Stimulated activated CD4-positive, alpha-beta T cell treated with anti-CD3 and anti-CD28 coated beads, Interleukin-2, amount 100 ng/mL, for 24 hours (primary cell): ENCODE measurements at regions not wholly inside any gene's neighbourhood (a gene's known extent, or its start where the extent isn't known, plus 50 kb on each side); places are given as distances from the start of the nearest gene placed in this dataset.

Experiments used
- DNase-seq, 2 donors: peaks; one replicate each; pipeline ENCODE4 v3.0.0-alpha.2; 2020

DNA sequence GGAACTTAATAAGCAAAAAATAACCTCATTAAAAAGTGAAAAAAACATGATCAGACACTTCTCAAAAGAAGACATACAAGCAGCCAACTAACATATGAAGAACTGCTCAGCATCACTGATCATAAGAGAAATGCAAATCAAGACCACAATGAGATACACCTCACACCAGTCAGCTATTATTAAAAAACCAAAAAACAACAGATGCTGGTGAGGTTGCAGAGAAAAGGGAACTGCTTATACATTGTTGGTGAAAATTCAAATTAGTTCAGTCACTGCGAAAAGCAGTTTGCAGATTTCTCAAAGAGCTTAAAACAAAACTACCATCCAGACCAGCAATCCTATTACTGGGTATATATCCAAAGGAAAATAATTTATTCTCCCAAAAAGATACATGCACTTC, 513.3 kb downstream of the MDFIC start:
- DNase-seq = no peak

DNA sequence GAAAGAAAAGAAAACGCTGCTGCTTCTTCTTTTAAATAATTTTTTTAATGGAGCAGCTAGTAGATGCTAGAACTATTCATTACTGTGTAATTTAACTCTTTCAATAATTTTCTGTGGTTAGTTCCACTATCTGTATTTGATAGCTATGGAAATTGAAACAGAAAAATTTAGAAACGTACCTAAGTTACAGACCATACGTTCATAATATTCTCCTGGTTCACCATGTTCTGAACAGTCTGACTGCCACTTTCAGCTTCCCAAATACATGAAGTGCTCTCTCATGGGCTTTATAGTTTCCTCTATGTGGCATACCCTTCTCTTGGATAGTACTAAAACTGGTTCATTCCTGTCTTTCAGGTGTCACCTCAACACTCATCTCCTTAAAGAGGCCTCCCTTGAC, 508.0 kb downstream of the MDFIC start:
- no peak for DNase-seq

DNA sequence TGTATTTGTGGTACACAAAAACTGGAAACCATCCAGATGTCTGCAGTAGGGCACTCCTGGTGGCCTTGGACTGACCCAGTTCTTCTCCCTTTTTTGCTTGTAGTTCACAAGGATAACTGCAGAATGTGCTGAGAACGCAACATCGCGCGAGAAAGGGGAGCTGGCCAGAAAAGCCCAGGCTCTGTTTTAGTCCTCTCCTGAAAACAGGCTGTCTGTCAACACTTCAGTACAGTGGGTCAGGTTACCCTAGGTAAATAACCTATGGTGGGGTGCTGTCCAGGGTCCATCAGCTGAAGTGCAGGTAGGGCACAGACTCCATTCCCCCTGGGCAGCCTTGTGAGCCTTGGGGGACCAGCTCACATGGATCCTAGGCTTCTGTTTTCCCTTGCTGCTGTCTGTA, 495.8 kb downstream of the MDFIC start:
- DNase-seq = no peak

DNA sequence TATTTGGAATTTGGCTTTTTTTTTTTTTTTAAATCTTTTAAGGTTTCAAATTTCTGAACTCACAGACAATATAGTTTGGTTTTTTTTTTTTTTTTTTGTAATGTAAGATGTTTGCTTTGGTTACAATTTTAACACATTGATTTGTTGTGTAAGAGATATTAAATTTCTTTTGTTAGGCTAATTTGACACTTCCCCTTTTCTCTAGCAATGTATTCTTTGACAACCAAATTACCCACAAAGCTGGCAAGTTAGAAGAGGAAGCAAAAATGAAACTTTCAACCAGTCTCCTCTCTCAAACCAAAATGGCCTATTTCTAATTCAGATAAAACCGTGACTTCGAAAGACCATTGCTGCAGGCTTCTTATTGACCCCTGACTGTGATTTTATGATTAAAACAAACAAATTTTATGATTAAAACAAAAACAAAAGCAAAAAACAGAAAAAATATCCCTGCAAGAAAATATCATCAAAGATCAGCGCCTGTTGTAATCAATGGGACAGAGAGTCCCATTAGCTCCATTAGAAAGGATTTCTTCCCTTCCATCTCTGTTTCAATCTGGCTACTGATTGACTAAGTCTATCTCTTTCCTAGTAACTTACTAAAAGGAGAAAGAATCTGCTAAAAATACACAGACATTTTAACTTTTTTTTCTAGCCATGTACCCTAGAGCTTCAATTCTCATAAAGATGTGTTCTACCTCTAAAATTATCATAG, 489.2 kb downstream of the MDFIC start:
- no peak for DNase-seq

DNA sequence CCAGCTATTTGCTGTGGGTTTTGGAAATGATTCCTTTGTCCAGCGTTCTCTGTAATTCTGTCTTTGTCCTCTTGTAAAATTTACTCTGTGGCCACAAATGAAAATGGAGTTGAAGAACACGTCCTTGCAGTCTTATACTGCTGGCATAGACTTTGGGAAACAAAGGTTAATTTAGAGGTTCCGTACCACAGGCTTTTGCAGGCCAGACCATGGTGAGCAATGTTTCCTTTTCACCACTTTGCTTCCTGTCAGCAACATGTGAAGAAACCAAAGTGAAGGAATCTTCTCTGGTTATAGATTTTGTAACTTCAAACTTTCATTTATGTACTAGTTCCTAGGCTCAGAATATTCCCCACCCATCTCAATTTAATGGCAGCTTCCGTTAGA, 488.5 kb downstream of the MDFIC start:
- DNase-seq = no peak

DNA sequence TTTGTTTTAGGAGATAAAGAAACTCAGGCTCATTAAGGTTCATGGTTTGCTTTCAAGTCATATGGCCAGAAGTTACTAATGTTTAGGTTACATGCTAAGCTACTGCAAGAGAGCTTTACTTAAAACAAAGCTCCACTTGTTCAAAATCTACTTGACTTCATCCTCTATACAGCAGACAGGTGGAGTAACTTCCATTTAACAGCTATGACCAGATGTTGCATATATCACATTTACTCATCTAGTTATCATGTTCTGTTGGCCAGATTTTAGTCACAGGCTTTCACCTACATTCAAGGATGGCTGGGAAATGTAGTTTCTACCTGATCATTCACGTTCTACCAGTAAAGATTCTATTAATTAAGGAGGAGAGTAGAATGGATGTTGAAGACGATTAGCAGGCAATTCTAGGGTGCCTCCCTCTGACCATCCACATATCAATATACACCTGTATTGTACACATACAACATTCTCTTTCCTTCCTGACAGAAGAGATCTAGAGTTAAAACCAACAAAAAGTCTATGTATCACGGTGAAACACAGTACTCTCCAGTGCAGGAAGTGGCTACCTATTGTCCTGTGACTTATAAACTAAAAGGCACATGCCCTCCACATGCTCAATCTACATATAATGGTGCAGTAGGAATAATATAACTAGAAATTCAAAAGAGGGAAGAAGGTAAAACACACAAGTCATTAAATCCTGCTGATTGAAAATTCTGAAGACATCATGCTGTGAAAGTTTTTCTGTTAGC, 488.0 kb downstream of the MDFIC start:
- no peak for DNase-seq

DNA sequence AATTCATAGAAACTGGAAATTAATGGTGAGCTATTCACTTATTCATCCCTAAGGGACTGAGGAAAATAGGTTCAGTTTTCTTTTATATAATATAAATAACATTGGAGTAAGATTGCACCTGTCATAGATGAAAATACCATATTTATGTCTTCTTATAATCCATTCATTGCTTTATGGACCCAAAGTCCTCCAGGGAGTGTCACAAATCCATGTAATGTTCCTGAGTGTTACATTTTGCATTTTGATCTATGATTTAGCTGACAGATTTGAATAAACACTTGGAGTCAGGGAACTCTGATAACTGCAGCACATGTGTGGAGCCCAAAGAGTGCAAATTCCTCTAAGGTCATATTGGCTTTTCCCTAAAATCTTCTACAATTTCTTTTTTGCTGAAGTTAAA, 484.3 kb downstream of the MDFIC start:
- DNase-seq = no peak

DNA sequence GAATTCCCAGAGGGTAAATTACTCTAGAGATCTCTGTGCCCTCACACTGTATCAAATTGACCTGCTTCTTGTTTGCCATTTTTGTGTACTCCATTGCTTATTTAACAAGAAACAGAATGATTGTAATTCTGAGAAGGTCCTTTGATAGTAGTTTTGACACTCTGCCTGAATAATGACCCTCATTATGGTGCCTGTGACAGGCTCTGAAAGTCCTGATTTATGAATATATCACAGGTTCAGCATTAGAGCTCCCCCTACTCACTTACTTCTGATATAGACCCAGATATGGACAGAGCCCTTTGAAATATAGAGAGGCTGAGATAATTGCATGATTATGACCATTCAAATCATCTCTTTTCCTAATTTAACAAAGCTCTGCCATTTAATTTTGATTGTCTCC, 465.2 kb downstream of the MDFIC start:
- DNase-seq = no peak

DNA sequence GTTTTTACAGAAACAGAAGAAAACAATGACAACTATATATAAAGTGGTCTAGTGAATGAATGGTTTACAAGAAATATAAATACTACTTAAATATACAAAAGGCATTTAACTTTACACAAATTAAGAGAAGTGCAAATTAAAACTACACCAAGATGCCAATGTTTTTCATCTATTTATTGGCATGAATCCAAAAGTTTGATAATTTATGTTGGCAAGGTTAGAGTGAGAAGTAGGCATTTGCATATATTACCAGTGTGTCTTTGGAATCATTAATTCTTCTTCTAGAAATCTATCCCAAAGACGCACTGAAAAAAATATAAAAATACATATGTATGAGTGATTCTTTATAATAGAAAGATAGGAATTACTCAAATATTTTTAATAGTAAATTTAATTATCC, 457.4 kb downstream of the MDFIC start:
- no peak for DNase-seq

DNA sequence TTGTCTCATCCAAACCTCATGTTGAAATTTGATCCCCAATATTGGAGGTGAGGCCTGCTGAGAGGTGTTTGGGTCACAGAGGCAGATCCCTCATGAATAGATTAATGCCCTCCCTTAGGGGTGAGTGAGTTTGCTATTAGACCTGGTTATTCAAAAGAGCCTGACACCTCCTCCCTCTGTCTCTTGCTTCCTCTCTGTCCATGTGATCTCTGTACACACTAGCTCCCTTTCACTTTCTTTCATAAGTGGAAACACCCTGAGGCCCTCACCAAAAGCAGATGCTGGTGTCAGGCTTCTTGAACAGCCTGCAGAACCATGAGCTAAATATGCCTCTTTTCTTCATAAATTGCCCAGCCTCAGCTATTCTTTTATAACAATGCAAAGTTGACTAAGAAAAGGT, 447.1 kb downstream of the MDFIC start:
- DNase-seq = no peak

DNA sequence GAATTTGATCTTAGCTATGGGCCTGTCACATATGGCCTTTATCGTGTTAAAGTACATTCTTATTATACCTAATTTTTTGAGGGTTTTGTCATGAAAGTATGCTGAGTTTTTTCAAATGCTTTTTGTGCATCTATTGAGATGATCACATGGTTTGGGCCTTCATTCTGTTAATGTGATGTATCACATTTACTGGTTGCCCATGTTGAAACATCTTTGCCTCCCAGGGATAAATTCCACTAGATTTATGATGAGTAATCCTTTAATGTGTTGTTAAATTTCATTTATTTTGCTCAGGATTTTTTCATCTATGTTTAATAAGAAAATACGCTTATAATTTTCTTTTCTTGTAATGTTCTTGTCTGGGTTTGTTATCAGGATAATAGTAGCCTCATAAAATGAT, 442.0 kb downstream of the MDFIC start:
- no peak for DNase-seq

DNA sequence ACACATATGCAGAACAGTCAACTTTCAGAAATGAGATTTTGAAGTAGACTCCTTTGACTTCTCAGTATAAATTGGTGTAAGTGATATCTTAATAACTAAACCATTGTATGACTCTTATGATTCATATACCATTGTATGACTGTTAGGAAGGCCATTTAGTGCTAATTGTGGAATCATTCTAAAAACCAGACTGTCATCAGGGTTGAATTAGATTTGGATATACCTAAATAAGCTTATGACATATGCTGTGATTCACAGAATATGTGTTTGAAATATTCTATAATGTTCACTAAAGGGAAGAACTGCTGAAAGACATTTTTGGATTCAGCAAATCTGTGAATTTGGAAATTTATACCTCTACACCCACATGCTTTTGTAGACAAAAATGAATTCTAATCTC, 438.1 kb downstream of the MDFIC start:
- DNase-seq = no peak

DNA sequence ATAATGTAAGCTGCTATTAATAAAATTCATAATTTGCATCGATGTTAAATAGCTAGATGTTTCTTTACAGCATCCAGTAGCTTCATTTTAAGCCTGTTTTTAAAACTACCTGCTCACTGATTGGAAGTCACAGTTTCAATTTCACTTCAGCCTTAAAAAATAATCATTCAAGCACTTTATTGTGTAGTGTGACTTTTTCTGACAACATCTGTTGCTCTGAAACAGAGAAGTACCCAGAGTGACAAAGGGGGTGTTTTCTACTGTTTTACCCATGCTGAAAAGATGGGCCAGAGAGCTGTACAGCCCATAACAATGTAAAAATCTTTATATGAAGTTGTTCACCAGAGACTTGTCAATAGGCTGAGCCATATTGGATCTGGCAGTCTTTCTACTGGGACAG, 437.2 kb downstream of the MDFIC start:
- no peak for DNase-seq

DNA sequence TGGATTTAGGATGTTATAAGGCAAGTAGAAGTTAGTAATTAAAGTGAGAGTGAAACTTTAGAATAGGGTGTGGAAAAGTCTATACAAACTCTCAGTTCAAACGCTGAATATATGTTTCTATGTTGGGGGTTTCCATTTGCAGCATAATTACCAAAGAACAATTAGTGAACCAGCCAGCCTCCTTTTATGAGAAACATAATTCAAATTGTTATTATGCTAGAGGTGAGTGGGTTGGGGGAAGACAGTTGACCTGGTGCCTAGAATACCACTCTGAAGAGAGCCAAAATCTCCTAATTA, 435.8 kb downstream of the MDFIC start:
- DNase-seq = no peak

DNA sequence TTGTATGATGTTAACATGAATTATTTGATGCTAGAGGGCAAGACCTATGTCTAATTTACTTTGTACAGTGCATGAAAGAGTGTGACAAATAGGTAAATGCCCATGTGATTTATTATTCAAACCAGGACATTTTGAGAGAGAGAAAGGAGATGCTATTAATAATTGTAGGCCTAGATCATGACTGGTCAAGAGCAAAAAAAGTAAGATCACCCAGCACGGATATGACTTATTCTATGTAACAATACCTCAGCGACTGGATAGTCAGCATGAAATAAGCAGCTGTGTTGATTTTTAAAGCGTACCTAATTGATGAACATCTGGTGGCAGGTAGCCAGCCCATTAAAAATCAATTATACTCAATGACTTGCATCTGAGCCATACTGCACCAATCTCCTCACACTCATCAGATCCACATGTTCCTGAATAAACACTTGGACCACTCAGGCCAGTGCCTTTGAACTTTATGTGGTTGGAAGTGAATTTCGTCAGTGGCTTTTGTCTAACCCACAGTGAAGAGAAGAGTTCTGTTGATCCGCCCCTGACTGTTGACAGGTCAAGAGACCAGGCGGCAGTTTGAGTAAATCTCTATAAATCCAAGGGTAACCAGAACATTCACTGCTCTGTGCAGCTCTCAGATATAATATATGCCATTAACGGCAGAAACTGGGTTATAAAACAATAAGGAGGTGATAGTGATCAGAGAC, 435.3 kb downstream of the MDFIC start:
- DNase-seq = no peak

DNA sequence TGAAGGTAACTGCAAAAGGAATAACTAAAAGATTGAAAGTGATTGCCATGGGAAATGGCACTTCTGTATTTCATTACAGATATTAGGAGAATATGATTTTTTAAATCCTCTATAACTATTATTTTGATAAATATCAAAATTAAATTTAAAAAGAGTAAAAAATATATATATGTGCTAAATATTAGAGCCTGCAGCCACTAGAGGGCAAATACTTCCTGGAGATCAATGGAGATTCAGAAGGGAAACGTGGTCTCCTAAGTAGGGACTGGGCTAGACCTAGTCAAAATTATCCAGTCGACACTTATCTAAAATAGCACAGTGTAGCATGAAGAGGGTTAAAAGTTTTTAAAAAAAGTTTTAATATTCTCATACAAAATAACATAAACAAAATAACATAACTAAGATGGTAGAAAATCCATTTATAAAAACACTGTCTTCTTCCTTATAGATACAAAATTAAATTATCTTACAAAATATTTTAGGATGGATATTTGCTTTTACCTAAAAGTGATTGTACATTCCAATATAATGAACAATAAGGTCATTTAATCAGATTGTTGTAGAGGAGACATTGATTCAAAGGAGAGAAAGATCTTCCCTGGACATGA, 434.3 kb downstream of the MDFIC start:
- DNase-seq = no peak

DNA sequence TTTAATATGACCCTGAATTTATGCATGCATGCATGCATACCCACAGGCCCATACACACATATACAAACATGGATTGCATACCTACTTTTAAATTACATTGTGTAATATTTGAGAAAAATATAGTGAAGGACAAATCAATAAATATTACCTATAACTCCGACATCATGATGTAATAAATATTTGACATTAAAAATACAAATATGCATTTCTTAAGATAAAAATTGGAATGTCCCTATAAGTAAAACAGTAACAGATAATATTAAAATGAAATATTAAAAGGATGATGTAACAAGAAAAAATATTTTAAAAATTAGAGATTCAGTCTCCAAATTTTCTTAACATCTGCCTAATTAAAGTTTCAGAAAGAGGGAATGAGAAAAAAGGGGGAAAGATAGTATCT, 433.0 kb downstream of the MDFIC start:
- DNase-seq = no peak

DNA sequence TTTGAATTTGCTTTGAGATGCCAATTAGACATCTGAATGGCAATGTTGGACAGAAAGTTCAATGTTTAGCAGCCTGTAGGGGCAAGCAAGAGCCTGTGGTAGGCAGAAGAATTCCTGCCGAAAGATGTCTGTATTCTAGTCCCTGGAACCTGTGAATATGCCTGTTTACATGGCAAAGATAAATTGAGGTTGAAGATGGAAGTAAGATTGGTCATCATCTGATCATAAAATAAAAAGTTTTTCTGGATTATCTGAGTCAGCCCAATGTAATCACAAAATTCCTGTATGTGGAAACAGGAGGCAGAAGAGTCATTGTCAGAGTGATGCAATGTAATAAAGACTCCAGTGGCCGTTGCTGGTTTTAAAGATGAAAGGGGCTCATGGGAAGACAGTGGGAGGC, 430.5 kb downstream of the MDFIC start:
- no peak for DNase-seq

DNA sequence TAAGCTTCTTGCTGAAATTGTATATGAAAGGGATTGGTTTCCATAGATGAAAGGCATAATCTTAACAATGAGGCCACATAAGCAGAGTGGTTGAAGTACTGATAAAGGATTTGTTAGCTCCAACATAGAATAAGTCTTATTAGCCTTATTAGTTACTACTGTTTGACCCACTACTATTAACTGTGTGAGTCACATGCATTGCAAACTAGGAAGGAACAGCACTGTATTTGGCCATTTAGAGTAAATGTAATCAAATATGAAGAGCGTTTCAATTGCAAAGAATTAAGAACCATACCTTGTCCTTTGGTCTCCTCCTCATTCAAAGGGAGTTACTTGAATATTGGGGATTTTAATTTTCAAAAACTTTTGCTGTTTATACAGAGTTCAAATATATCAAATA, 428.9 kb downstream of the MDFIC start:
- no peak for DNase-seq

DNA sequence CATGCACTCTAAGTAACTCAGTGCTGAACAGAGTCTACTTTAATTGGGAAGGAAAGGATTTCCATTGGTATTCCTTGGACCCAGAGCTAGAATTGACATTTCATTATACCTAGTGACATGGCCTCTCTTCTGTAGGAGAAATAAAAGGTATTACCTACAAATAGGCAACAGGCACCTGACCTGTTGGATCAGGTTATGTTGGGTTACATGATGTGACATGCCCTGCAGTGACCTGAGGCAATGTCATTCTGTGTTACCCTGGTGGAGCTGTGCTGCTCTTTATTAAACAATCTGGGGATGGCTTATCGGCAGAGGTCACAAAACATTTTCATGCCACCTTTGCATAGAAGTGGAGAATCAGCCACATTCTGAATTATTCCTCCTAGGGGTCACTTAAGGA, 427.7 kb downstream of the MDFIC start:
- DNase-seq = no peak

DNA sequence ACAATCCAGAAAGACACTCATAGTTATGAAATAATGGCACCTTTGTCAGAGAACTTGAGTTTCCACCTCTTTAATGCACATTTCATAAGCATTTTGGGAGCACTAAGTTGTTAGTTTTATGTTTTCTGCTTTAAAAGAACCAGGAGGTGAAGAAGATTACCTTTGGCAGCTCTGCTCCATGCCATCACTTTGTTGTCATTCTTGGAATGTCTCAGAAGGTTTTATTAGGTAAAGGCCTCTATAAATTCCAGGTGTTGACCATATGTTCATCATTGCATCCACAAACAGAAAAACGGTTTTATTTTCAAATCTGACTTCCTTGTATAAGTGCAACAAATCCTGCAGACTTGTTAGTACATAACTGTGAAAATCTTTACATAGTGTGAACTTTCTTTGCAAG, 424.8 kb downstream of the MDFIC start:
- no peak for DNase-seq

DNA sequence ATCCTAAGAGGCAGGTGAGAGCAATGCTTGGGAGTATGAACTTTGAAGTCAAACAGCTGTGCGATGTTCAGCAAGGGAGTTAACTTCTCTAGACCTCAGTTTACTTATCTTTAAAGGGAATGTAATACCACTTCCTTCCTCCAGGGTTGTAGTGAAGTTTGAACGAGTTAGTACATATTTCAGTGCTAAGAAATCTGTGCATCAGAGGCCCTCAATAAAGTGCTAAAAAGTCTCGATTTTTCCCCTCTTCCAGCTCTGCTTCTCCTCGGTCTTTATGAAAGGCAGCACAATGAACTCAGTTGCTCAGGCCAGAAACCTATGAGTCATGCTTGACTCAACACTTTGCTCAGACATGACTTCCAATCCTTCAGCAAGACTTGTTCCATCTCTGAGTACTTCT, 418.9 kb downstream of the MDFIC start:
- no peak for DNase-seq

DNA sequence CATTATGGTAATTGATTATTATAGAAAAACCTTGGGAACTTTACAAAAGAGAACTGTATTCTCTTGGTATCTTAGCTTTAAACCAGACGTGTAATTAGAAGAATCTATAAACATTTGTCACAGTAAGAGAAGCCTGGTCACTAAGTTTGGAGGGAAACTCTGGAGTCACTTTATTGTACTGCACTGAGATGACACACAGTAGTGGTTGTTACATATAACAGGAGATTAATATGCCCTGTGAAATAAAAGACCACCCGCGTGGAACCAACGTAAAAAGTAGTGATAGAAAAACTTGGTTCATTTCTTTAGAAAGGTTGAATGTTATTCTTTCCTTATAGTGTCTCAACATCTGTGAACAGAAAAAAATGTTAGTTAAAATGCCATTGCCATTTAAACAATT, 416.1 kb downstream of the MDFIC start:
- DNase-seq = no peak

DNA sequence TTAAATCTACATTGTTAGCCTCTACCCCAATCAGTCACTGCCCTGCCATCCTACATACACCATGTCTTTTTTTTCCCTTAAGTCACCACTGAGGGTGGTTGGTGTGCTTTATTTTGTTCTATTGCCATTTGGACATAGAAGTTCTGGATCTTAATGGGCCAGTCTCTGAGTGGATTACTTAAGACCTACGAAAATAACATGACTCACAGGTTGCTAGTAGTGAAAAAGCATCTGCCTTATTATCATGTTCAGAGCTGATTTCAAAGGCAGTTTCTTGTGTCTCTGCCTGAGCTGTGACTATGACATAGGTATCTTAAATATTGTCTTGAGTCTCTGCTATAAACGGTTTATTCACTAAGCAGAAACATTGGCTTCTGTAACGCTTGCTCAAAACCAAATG, 410.8 kb downstream of the MDFIC start:
- DNase-seq = no peak
